ENCODE measurements at regions not wholly inside any gene's neighbourhood (a gene's known extent, or its start where the extent isn't known, plus 50 kb on each side); places are given as distances from the start of the nearest gene placed in this dataset.

- TF ChIP-seq CTCF (IDR thresholded peaks at IDR 0.05) (no peak), POLR2AphosphoS5 (IDR thresholded peaks at IDR 0.05) (no peak), POLR2A (IDR thresholded peaks at IDR 0.05) (no peak), EP300 (IDR thresholded peaks at IDR 0.05) (no peak)
Observed at GRCh38 chr4:186946136-186946535, 222.5 kb upstream of the FAT1 start.
